Liver (tissue), 8 donors: ENCODE measurements at regions not wholly inside any gene's neighbourhood (a gene's known extent, or its start where the extent isn't known, plus 50 kb on each side); places are given as distances from the start of the nearest gene placed in this dataset.

Experiments used
- DNase-seq: peaks from one replicate; pipeline ENCODE4 v3.0.0-alpha.2; 2017; ENCODE audit warnings: low spot score
- H3K27ac ChIP-seq, 2 donors: one replicate each; pipeline ENCODE4 v1.7.0; 2013; ENCODE audit warnings: inconsistent platforms in 2 of 2, low read length in 2 of 2, control low read depth in 1 of 2, low read depth in 1 of 2, mild to moderate bottlenecking in 1 of 2
- H3K27me3 ChIP-seq, 4 donors: one replicate each; pipeline versions ENCODE4 v1.6.1 to v1.7.0; 2013; ENCODE audit warnings: low read length in 3 of 4, inconsistent platforms in 1 of 4, mild to moderate bottlenecking in 1 of 4, moderate library complexity in 1 of 4; ENCODE audit not compliant: control insufficient read depth in 4 of 4, insufficient read depth in 4 of 4
- H3K36me3 ChIP-seq, 4 donors: one replicate each; pipeline versions ENCODE4 v1.6.1 to v1.7.0; 2013; ENCODE audit warnings: low read length in 3 of 4, mild to moderate bottlenecking in 3 of 4, low read depth in 1 of 4, moderate library complexity in 1 of 4; ENCODE audit not compliant: control insufficient read depth in 4 of 4, insufficient read depth in 3 of 4
- H3K4me1 ChIP-seq, 4 donors: one replicate each; pipeline versions ENCODE4 v1.6.1 to v1.7.0; 2013; ENCODE audit warnings: low read length in 3 of 4, mild to moderate bottlenecking in 3 of 4, moderate library complexity in 1 of 4; ENCODE audit not compliant: control insufficient read depth in 4 of 4, insufficient read depth in 4 of 4
- H3K4me3 ChIP-seq, 3 donors: one replicate each; pipeline versions ENCODE4 v1.6.1 to v1.7.0; 2013; ENCODE audit warnings: low read length in 3 of 3, control low read depth in 1 of 3, low read depth in 1 of 3, mild to moderate bottlenecking in 1 of 3
- H3K9ac ChIP-seq, 2 donors: one replicate each; pipeline ENCODE4 v1.7.0; 2013; ENCODE audit warnings: low read length in 2 of 2, mild to moderate bottlenecking in 2 of 2, moderate library complexity in 2 of 2, control low read depth in 1 of 2, low read depth in 1 of 2
- H3K9me3 ChIP-seq, 4 donors: one replicate each; pipeline versions ENCODE4 v1.6.1 to v1.7.0; 2013; ENCODE audit warnings: low read length in 3 of 4; ENCODE audit not compliant: control insufficient read depth in 4 of 4
- ATF3 ChIP-seq: IDR thresholded peaks from 2 replicates; pipeline ENCODE4 v1.6.1; 2016; ENCODE audit warnings: antibody characterized with exemption
- CTCF ChIP-seq: fragments of 150-350 bp; IDR thresholded peaks from 2 replicates; pipeline ENCODE4 v1.5.1; 2017; ENCODE audit warnings: improper control_type of control experiment, low read depth, low read length; ENCODE audit not compliant: missing input control
- EGR1 ChIP-seq, 2 donors: IDR thresholded peaks; 2 replicates each; pipeline ENCODE4 v1.6.1; 2016 to 2018; ENCODE audit warnings: antibody characterized with exemption in 2 of 2, low read depth in 2 of 2
- FOXA1 ChIP-seq: IDR thresholded peaks from 2 replicates; pipeline ENCODE4 v1.6.1; 2016; ENCODE audit warnings: antibody characterized with exemption
- FOXA2 ChIP-seq: IDR thresholded peaks from 2 replicates; pipeline ENCODE4 v1.6.1; 2016; ENCODE audit warnings: antibody characterized with exemption
- GABPA ChIP-seq, 2 donors: IDR thresholded peaks in 1 of 2; conservative IDR thresholded peaks in 1 of 2; 2 replicates each; pipeline ENCODE4 v1.6.1; 2016; ENCODE audit warnings: antibody characterized with exemption in 2 of 2, mild to moderate bottlenecking in 1 of 2, moderate library complexity in 1 of 2
- HNF4A ChIP-seq, 2 donors: conservative IDR thresholded peaks; 2 replicates each; pipeline ENCODE4 v1.6.1; 2016; ENCODE audit warnings: antibody characterized with exemption in 2 of 2, mild to moderate bottlenecking in 2 of 2
- HNF4G ChIP-seq: IDR thresholded peaks from 2 replicates; pipeline ENCODE4 v1.6.1; 2016; ENCODE audit warnings: antibody characterized with exemption
- JUND ChIP-seq, 2 donors: IDR thresholded peaks; 2 replicates each; pipeline ENCODE4 v1.6.1; 2016; ENCODE audit warnings: antibody characterized with exemption in 2 of 2
- NR2F2 ChIP-seq: IDR thresholded peaks from 2 replicates; pipeline ENCODE4 v1.6.1; 2016; ENCODE audit warnings: antibody characterized with exemption
- RAD21 ChIP-seq, 2 donors: IDR thresholded peaks; 2 replicates each; pipeline ENCODE4 v1.6.1; 2016; ENCODE audit warnings: antibody characterized with exemption in 2 of 2, mild to moderate bottlenecking in 2 of 2
- REST ChIP-seq: IDR thresholded peaks from 2 replicates; pipeline ENCODE4 v1.6.1; 2016; ENCODE audit warnings: antibody characterized with exemption, mild to moderate bottlenecking
- RXRA ChIP-seq, 2 donors: IDR thresholded peaks; 2 replicates each; pipeline ENCODE4 v1.6.1; 2017 to 2018; ENCODE audit warnings: antibody characterized with exemption in 2 of 2, mild to moderate bottlenecking in 1 of 2
- SP1 ChIP-seq: IDR thresholded peaks from 2 replicates; pipeline ENCODE4 v1.6.1; 2018; ENCODE audit warnings: antibody characterized with exemption, mild to moderate bottlenecking
- TAF1 ChIP-seq: conservative IDR thresholded peaks from 2 replicates; pipeline ENCODE4 v1.6.1; 2016; ENCODE audit warnings: antibody characterized with exemption, mild to moderate bottlenecking
- YY1 ChIP-seq: IDR thresholded peaks from 2 replicates; pipeline ENCODE4 v1.6.1; 2016; ENCODE audit warnings: antibody characterized with exemption, mild to moderate bottlenecking
- ZBTB33 ChIP-seq: IDR thresholded peaks from 2 replicates; pipeline ENCODE4 v1.6.1; 2016; ENCODE audit warnings: antibody characterized with exemption
- WGBS: extraction: QIAGEN DNeasy Blood & Tissue Kit; methylation state at CpG from one replicate; pipeline ENCODE4 v1.1.7; 2013; 5-methylcytosine and 5-hydroxymethylcytosine counted together
- donor health status: healthy.
- donor health status: healthy.
- donor health status: healthy.
- donor health status: healthy.
- donor health status: healthy.

GRCh38 chr7:91564101-91564500, 299.9 kb downstream of the FZD1 start:
- H3K9me3 ChIP-seq, result no peaks in the 10 kb centered on the region
- no peak overlapping the region for H3K4me3 ChIP-seq
- H3K4me1 ChIP-seq, result peaks cover 0 to 9% (median 4%) of the 10 kb centered on the region in 4 donors
- H3K36me3 ChIP-seq, result no peaks in the 10 kb centered on the region
- no peak for TF ChIP-seq TAF1
- TF ChIP-seq ZBTB33, result no peak
- no peak for TF ChIP-seq HNF4A (conservative IDR thresholded peaks at IDR 0.05)
- TF ChIP-seq SP1, result no peak
- no peak for TF ChIP-seq HNF4G
- TF ChIP-seq REST, result no peak
- no peak for TF ChIP-seq ATF3
- TF ChIP-seq FOXA2, result no peak
- TF ChIP-seq EGR1 (IDR thresholded peaks at IDR 0.05; ENCODE audit: low read depth in 2 of 2), result no peak
- no peak for TF ChIP-seq FOXA1
- TF ChIP-seq JUND (IDR thresholded peaks at IDR 0.05), result no peak
- TF ChIP-seq GABPA (IDR thresholded peaks at IDR 0.05 in 1 of 2, conservative IDR thresholded peaks at IDR 0.05 in 1 of 2), result no peak
- TF ChIP-seq RXRA (IDR thresholded peaks at IDR 0.05), result no peak
- no peak for TF ChIP-seq CTCF
- no peak for TF ChIP-seq YY1
- no peak for TF ChIP-seq RAD21 (IDR thresholded peaks at IDR 0.05)
- no peak for DNase-seq
- H3K27ac ChIP-seq, result no peak overlapping the region
- H3K9ac ChIP-seq, result no peak overlapping the region
- no peaks in the 10 kb centered on the region for H3K27me3 ChIP-seq
- 95% methylated on average over 1 of the region's 1 CpG for WGBS

- H3K27me3 ChIP-seq, result no peaks in the 10 kb centered on the region
- no peaks in the 10 kb centered on the region for H3K36me3 ChIP-seq
- no peak overlapping the region for H3K4me3 ChIP-seq
- no peak for TF ChIP-seq NR2F2
- no peak overlapping the region for H3K27ac ChIP-seq
- H3K9me3 ChIP-seq, result no peaks in the 10 kb centered on the region
- H3K9ac ChIP-seq, result no peak overlapping the region
- no peak for DNase-seq
- WGBS, result 90% methylated on average over 1 of the region's 1 CpG
- H3K4me1 ChIP-seq, result peaks cover 0 to 9% (median 4%) of the 10 kb centered on the region in 4 donors
Measured at GRCh38 chr7:91564541-91564940, 300.3 kb downstream of the FZD1 start.
